ENCODE measurements at regions not wholly inside any gene's neighbourhood (a gene's known extent, or its start where the extent isn't known, plus 50 kb on each side); places are given as distances from the start of the nearest gene placed in this dataset.

- TF ChIP-seq, protein P1, sequence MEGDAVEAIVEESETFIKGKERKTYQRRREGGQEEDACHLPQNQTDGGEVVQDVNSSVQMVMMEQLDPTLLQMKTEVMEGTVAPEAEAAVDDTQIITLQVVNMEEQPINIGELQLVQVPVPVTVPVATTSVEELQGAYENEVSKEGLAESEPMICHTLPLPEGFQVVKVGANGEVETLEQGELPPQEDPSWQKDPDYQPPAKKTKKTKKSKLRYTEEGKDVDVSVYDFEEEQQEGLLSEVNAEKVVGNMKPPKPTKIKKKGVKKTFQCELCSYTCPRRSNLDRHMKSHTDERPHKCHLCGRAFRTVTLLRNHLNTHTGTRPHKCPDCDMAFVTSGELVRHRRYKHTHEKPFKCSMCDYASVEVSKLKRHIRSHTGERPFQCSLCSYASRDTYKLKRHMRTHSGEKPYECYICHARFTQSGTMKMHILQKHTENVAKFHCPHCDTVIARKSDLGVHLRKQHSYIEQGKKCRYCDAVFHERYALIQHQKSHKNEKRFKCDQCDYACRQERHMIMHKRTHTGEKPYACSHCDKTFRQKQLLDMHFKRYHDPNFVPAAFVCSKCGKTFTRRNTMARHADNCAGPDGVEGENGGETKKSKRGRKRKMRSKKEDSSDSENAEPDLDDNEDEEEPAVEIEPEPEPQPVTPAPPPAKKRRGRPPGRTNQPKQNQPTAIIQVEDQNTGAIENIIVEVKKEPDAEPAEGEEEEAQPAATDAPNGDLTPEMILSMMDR (conservative IDR thresholded peaks at IDR 0.05; ENCODE audit: low read length), result no peak
- no peak for TF ChIP-seq EZH2phosphoT487 (IDR thresholded peaks at IDR 0.05; ENCODE audit: borderline replicate concordance)
Observed at GRCh38 chr20:19835533-19836222, 77.6 kb downstream of the RIN2 start.

Data from Loucy (cell line).